HuH-7.5 (cell line): ENCODE measurements at regions not wholly inside any gene's neighbourhood (a gene's known extent, or its start where the extent isn't known, plus 50 kb on each side); places are given as distances from the start of the nearest gene placed in this dataset.

Experiments
- DNase-seq: peaks from one replicate; pipeline ENCODE4 v3.0.0; 2011; ENCODE audit warnings: low spot score

DNA sequence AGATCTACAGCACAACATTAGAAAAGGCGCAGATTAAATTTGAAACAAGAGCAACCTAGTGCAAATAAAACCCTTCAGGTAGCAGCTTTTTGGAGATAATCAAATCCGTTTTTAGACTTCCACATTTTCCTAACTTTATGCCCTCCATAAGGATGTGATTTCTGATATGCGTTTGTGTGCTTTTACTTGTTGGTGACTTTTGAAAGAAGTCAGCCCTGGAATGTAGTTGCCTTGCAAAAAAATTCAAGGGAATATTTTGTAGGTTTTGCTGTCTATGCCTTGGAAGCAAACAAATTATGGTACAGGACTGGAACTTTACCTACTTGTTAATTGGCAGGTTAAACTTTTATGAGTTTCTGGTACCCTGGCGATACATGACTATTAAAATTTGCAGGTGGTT lies 86.7 kb upstream of the HDAC9 start:
- no peak for DNase-seq

DNA sequence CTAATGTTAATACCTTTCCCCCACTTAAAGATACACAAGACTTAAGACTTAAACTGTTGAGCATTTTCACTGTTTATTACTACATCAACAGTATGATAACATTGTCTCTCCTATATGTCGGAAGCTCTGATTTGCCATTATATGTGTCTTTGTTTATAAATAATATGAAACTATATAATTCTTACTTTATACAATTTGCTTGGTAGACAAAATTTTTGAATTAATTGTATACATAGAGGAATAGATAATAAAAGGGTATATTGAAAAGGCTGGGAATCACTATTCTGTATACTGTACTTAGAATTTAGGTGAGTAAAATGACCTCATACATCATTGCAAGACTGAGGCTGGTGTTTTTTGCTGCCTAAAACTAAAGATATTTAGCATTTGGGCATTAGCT lies 82.1 kb upstream of the HDAC9 start:
- no peak for DNase-seq

DNA sequence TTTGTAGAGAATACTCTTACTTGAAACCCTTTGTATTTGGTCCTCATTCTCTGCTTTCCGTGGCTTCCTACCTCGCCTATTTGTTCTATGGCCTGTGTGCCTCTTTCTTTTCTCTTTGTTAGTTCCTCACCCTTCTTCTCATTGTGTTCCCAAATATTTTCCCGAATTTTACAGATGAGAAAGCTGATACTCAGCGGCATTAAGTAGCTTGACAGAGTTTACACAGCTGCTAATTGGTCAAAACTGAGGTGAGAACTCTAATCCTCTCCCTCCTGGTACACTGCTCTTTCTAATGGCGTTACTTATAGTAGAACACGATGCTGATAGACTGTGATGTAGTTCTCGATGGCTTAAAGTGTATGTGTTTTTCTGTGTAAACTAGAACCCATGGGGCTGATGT lies 80.7 kb upstream of the HDAC9 start:
- DNase-seq: no peak

DNA sequence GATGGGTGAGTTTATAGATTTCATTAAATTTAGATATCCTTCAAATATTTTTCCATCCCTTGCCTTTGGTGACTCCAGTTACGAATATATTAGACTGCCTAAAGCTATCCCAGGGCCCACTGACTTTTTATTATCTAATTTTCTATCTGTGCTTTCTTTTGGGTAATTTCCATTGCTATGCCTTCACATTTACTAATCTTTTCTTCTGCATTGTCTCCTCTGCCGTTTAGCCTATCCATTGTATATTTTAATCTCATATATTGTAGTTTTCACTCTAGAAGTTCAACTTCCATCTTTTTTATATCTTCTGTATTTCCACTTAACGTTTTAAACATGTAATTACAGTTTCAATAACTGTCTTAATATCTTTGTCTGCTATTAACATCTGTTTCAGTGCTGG lies 78.6 kb upstream of the HDAC9 start:
- no peak for DNase-seq

DNA sequence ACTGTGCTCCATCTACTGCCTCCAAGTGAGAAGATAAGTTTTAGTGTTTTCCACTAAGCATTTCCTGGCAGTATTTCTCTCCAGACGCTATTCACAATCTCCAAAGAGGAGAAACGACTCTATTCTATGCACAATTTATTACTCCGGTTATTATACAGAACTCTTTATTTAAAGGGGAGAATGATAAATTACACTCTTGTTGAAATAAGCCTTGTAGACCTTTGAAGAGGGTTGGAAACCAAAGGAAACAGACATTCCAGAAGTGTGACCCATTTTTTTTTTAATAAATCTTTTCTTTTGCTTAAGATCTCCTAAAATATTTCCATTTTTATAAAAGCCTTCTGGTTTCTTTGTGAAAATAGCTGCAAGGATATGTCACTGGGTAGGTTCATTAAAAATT lies 76.1 kb upstream of the HDAC9 start:
- DNase-seq: no peak

DNA sequence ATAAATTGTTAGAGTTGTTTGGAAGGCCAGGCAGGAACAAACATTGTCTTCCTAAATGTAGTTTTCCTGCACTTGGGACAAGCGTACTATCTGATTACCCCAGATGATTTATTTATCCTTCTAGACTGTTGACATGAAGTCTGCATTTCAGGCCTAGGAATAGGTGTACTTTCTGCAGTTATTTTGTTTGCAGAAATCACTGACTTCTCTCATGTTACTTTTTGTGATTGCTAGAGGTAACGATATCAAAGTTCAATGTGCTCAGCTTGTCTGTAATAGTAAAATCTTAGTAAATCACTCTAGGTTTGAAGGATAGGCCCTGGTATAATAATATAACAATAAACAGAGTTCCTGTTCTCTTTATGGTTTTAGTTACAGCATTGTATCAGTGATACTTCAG lies 75.4 kb upstream of the HDAC9 start:
- no peak for DNase-seq

DNA sequence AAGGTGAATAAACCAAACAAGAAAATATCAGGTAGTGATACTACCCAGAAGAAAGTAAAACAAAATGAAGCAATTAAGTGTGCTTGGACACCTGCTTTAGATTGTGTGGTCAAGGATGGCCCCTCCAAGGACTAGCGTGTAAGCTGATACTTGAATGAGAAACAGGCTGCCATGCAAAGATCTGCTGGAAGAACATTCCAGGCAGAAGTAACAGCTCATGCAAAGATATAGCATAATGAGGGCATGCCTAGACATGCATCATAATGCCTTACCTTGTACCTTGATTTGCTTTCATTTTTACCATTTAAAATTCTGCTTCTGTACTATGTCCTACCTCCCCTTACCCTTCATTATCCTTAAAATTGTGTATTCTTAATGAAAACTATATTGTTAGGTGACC lies 74.8 kb upstream of the HDAC9 start:
- no peak for DNase-seq

DNA sequence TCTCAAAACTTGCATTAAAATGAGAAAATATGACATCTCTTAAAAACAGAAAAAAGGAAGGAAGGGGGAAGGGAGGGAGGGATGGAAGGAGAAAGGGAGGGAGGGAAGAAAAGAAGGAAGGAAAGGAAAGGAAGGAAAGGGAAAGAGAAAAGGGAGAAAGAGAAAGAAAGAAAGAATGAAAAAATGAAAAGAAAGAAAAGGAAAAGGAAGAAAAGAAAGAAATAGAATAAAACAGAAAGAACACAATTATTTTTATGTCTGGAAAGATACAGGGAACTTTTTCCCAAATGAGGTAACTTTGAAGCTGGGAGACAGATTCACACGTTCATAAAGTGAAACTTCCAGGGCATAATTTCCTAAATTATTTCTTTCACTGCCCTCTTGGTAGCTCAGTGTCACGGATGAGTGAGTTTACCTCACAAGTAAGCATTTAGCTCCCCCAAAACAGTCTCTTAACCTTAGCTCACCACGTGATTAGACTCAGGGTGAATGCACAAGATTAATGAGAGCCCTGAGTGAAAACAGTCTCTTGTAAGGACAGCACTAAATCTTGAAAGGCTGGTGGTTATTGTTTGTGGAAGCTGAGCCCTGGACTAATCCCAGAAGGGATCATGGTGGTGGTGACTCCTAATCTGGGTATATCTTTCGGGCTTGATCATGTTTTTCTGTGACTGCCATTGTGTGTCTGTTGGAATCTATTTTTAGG lies 74.1 kb upstream of the HDAC9 start:
- no peak for DNase-seq

DNA sequence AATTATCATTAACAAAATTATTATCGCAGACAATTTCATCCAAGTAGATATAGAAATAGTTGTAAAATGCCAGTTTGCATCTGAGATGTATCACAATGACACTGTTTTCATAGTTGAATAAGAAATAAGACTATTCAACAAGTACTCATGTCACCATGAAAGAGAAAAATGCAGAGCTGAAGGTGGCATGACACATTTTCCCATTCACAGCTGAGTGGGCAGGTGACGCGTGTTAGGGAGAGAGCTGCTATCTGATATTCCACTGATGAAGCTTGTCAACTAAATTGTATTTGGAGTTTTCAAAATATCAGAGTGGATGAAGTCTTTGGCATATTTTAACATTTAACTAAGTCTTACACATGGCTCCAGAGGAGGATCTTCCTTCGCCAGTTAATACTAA lies 70.3 kb upstream of the HDAC9 start:
- no peak for DNase-seq

DNA sequence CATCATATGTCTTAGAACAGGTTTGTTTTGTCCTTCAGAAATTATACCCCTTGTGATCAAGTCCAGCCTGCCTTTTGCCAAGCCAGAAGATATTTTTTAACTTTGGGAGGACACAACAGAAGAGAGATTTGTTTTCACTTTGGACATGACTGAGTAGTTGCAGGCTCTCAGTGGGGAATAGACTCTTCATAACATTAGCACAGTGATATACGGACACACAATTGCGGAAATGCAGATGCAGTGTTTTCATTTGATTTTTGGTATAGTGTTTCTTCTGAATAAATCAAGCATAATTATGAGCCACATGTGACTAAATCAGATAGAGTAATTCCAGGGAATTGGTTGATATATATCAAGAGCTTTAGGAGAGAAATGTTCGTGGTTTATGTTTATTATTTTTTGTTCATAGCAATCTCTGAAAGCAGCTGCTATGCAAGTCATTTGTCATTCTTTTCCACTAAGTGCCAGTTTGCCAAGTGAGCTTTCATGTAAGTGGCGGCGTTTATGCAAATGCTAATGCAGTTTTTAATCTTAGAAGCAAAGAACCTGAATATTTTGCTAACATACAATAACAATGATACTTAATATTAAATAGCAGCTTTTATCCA lies 69.6 kb upstream of the HDAC9 start:
- DNase-seq: no peak

DNA sequence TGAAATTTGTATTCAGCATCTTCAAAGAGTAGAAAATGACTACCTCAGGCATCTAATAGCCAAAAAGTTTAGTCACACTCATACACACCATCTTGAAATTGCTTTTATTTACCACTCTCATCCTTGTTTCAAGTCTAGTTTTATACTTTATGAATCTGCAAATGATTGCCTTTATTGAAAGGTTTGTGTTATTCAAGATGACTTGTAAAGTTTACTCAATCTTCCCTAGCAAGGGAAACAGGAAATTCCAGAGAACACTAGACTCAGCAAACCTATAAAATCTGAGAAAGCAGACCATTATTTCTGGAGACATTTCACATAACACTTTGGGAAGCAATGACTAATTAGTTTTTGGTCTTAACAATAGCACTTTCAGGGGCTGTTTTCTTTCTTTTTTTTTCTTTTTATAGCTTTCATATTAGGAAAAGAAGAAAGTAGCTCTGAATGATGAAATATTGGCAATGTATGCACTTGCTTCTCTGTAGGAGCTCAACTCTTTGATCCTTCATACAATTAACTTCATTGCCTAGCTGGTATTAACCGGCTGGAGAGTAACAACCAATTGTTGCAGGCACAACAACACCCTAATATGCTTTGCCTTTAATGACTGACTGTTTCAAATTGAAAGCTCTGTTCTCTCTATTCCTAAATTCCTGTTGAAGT lies 68.9 kb upstream of the HDAC9 start:
- DNase-seq: no peak

DNA sequence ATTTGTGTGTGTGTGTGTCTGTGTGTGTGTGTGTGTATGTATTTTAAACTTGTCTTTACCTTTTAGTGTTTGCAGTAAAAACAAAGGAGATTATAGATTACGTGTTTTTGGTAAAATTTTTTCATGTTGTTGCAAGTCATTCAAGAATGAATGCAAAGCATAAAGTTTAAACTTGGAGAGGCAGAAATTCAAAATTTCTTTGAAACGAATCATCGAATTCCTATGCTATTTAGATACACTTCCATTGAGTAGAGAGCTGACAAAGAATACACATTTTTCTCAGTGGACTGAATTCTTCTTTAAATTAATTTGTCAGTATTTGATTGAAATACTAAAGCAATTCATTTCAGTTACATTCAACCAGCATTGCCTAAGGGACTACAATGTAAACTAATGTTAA lies 66.0 kb upstream of the HDAC9 start:
- no peak for DNase-seq

DNA sequence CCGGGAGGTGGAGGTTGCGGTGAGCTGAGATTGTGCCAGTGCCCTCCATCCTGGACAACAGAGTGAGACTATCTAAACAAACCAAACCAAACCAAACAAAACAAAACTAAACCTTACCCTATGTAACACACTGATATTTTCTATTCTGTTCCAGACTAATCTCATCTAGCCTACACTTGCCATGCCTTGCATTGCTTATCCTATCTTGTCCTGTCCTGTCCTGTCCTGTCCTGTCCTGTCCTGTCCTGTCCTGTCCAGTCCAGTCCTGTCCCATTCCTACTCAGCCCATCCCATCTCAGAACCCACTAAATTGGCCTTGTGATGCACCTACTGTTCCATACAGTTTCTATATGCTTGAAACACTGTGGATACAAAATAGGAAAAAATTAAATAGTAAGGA lies 64.7 kb upstream of the HDAC9 start:
- DNase-seq: no peak

DNA sequence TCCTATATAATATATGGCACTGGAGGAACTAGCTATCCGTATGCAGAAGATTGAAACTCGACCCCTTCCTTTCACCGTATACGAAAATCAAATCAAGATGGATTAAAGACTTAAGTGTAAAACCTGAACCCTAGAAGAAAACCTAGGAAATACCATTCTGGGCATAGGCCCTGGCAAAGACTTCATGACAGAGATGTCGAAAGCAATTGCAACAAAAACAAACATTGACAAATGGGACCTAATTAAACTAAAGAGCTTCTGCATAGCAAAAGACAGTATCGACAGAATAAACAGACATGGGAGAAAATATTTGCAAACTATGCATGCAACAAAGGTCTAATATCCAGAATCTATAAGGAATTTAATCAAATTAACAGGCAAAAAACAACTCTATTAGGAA lies 61.4 kb upstream of the HDAC9 start:
- DNase-seq: no peak

DNA sequence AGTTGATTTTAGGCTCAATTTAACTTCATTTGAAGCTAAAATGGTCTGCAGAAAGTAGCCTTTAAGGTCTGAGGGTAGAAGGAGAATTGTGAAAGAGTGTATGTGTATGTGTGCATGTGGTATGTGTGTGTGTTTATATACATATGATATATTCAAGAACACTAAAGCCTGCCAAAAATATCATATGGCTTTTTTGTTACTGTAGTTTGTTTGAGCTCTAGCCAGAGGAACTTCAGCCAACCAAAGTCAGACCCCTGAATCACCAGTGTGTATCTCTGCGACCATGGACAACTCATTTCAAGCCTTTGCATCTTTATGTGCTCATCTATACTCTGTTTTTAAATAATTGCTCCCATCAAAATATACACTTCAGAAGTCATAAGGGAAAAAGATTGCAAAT lies 58.4 kb upstream of the HDAC9 start:
- DNase-seq: no peak

DNA sequence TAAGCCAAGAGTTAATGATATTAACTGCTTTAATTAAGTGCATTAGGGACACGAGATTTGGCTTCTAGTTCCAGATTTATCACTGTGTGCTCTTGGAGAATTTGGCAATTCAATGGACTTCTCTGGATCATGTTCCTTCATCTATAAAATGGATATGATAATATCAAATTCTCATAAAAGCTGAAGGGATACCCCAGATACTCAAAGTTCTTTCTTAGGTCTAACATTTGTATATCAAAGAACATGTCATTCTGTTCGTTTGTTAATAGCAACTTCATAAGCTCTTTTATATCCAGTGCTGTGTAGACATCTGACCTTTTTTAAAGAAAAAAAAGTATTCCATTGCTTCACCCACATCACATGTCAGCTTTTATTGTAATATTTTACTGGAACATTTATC lies 54.6 kb upstream of the HDAC9 start:
- DNase-seq: no peak

DNA sequence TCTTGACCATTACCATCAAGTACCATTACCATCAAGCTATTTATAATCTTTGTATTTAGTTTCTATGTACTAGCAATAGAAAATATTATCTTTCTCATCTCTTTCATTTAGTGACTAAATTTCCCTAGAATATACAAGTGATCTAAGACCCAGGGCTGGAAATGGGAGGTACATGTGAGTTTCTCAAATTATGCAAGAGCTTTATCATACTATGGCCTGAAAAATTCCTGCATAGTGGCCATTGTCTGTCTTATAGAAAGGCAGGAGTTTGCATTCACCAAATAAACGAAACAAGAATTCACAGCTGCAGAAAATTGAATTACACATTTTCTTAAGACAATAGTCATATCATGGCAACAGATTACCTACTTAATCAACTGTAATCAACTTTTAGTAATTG lies 50.7 kb upstream of the HDAC9 start:
- no peak for DNase-seq

DNA sequence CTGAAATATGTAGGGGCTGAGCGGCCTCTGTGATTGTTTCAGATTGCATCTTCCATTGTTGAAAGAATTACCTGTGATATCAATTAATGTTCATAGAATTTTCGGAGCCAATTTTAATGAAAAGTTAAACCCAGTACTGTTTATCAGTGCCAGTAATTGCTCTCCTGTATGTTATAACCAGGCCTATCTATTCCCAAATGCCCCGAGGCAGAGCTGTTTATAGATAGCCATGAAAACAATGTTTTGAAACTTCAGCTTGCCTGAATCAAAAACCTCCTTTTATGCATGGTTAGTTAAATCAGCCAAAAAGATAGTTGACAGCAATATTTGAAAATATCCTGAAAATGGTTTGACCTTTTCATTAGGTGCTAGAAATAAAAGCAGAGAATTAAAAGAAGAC lies 50.1 kb upstream of the HDAC9 start:
- DNase-seq: no peak
